Mucosa of stomach (tissue), 1 donor: ENCODE measurements at regions not wholly inside any gene's neighbourhood (a gene's known extent, or its start where the extent isn't known, plus 50 kb on each side); places are given as distances from the start of the nearest gene placed in this dataset.

Experiments used
- H3K27me3 ChIP-seq: one replicate; pipeline ENCODE4 v1.7.0; 2013; ENCODE audit warnings: mild to moderate bottlenecking, low read length; ENCODE audit not compliant: control insufficient read depth, insufficient read depth
- H3K36me3 ChIP-seq: one replicate; pipeline ENCODE4 v1.7.0; 2013; ENCODE audit warnings: low read length; ENCODE audit not compliant: control insufficient read depth, insufficient read depth
- H3K4me1 ChIP-seq: one replicate; pipeline ENCODE4 v1.7.0; 2013; ENCODE audit warnings: mild to moderate bottlenecking, low read length; ENCODE audit not compliant: control insufficient read depth, insufficient read depth
- H3K4me3 ChIP-seq: one replicate; pipeline ENCODE4 v1.7.0; 2013; ENCODE audit warnings: low read length
- H3K9ac ChIP-seq: one replicate; pipeline ENCODE4 v1.7.0; 2013; ENCODE audit warnings: mild to moderate bottlenecking, low read length, moderate library complexity
- H3K9me3 ChIP-seq: one replicate; pipeline ENCODE4 v1.7.0; 2013; ENCODE audit warnings: mild to moderate bottlenecking, low read length, moderate library complexity; ENCODE audit not compliant: control insufficient read depth
- donor health status: Pancreatic carcinoma.

GRCh38 chr6:140559458-140559857 is 1185.0 kb upstream of the CITED2 start:
- H3K4me3 ChIP-seq, result no peak overlapping the region
- no peaks in the 10 kb centered on the region for H3K4me1 ChIP-seq
- no peaks in the 10 kb centered on the region for H3K9me3 ChIP-seq
- no peaks in the 10 kb centered on the region for H3K36me3 ChIP-seq
- H3K27me3 ChIP-seq, result no peaks in the 10 kb centered on the region
- H3K9ac ChIP-seq, result no peak overlapping the region

- Histone ChIP-seq H3K36me3 (no peaks in the 10 kb centered on the region), H3K27me3 (no peaks in the 10 kb centered on the region), H3K4me1 (no peaks in the 10 kb centered on the region), H3K4me3 (no peak overlapping the region), H3K9ac (no peak overlapping the region), H3K9me3 (no peaks in the 10 kb centered on the region)
Observed at GRCh38 chr6:140554421-140554820, 1180.0 kb upstream of the CITED2 start.

GRCh38 chr6:140548366-140548765 is 1173.9 kb upstream of the CITED2 start:
- Histone ChIP-seq H3K9me3 (no peaks in the 10 kb centered on the region), H3K36me3 (no peaks in the 10 kb centered on the region), H3K4me3 (no peak overlapping the region), H3K9ac (no peak overlapping the region), H3K27me3 (no peaks in the 10 kb centered on the region), H3K4me1 (no peaks in the 10 kb centered on the region)

DNA sequence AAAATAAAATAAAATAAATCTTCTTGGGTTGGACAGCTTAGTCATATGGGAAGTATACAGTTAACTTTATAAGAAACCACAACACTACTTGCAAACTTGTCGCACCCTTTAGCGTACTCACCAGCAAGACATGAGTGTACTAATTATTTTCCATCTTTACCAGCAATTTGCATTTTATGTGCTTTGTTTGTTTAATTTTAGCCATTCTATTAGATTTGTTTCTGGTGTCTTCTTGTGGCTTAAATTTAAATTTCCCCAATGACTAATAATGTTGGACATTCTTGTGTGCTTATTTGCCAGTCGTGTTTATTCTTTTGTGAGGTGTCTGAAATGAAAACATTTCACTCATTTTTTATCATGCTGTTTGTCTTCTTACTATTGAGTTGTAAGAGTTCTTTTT is 1172.2 kb upstream of the CITED2 start:
- no peaks in the 10 kb centered on the region for H3K36me3 ChIP-seq
- H3K9me3 ChIP-seq, result no peaks in the 10 kb centered on the region
- no peaks in the 10 kb centered on the region for H3K4me1 ChIP-seq
- H3K4me3 ChIP-seq, result no peak overlapping the region
- H3K9ac ChIP-seq, result no peak overlapping the region
- no peaks in the 10 kb centered on the region for H3K27me3 ChIP-seq

GRCh38 chr6:140544431-140544830 is 1170.0 kb upstream of the CITED2 start:
- H3K9me3 ChIP-seq, result no peaks in the 10 kb centered on the region
- no peaks in the 10 kb centered on the region for H3K27me3 ChIP-seq
- no peak overlapping the region for H3K9ac ChIP-seq
- H3K4me1 ChIP-seq, result no peaks in the 10 kb centered on the region
- H3K36me3 ChIP-seq, result no peaks in the 10 kb centered on the region
- H3K4me3 ChIP-seq, result no peak overlapping the region

GRCh38 chr6:140542863-140543262 is 1168.4 kb upstream of the CITED2 start:
- H3K4me3 ChIP-seq, result no peak overlapping the region
- no peaks in the 10 kb centered on the region for H3K36me3 ChIP-seq
- H3K9me3 ChIP-seq, result no peaks in the 10 kb centered on the region
- H3K4me1 ChIP-seq, result no peaks in the 10 kb centered on the region
- H3K27me3 ChIP-seq, result no peaks in the 10 kb centered on the region
- H3K9ac ChIP-seq, result no peak overlapping the region

DNA sequence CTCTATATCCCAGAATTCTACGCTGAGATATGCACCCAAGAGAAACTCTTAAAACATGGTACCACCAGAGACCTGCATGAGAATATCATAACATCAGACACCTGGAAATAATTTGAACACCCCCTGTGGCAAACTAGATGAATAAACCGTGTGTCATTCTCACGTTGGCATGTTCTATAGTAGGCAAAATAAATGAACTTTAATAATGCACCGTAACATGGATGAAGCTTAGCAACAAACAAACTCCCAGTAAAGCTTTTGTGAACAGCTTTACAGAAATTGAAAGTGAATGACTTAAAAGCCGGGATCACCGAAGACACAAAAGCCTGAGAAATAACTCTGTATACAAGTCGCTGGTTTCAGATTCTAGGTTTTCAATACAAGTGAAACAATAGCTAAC is 1166.8 kb upstream of the CITED2 start:
- H3K4me3 ChIP-seq, result no peak overlapping the region
- H3K4me1 ChIP-seq, result no peaks in the 10 kb centered on the region
- H3K36me3 ChIP-seq, result no peaks in the 10 kb centered on the region
- H3K9me3 ChIP-seq, result no peaks in the 10 kb centered on the region
- no peaks in the 10 kb centered on the region for H3K27me3 ChIP-seq
- H3K9ac ChIP-seq, result no peak overlapping the region

GRCh38 chr6:140540743-140541142 is 1166.3 kb upstream of the CITED2 start:
- Histone ChIP-seq H3K27me3 (no peaks in the 10 kb centered on the region), H3K9ac (no peak overlapping the region), H3K4me3 (no peak overlapping the region), H3K4me1 (no peaks in the 10 kb centered on the region), H3K36me3 (no peaks in the 10 kb centered on the region), H3K9me3 (no peaks in the 10 kb centered on the region)

DNA sequence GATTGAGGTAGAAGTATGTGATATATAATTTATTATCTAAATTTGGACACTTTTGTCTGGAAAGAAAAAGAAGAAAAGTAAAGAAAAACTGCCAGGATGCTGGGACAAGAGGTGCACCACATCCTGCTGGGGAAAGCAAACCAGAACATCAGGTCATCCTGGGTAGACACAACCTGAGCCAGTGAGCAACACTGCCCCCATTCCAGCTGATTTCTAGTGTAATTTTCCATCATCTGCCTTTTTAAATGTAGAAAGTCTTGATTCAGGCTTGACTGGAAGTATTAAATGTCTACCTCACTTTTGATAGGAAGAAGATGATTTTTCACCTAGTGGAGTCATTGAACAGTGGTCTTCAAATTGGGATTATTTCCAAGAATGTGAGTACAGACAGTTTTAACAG is 1164.5 kb upstream of the CITED2 start:
- Histone ChIP-seq H3K4me1 (no peaks in the 10 kb centered on the region), H3K4me3 (no peak overlapping the region), H3K36me3 (no peaks in the 10 kb centered on the region), H3K9ac (no peak overlapping the region), H3K9me3 (no peaks in the 10 kb centered on the region), H3K27me3 (no peaks in the 10 kb centered on the region)

GRCh38 chr6:140537834-140538705 is 1163.6 kb upstream of the CITED2 start:
- no peaks in the 10 kb centered on the region for H3K27me3 ChIP-seq
- H3K9me3 ChIP-seq, result no peaks in the 10 kb centered on the region
- no peak overlapping the region for H3K9ac ChIP-seq
- H3K4me3 ChIP-seq, result no peak overlapping the region
- no peaks in the 10 kb centered on the region for H3K36me3 ChIP-seq
- H3K4me1 ChIP-seq, result no peaks in the 10 kb centered on the region

GRCh38 chr6:140537211-140537610 is 1162.8 kb upstream of the CITED2 start:
- Histone ChIP-seq H3K27me3 (no peaks in the 10 kb centered on the region), H3K4me1 (no peaks in the 10 kb centered on the region), H3K4me3 (no peak overlapping the region), H3K9me3 (no peaks in the 10 kb centered on the region), H3K9ac (no peak overlapping the region), H3K36me3 (no peaks in the 10 kb centered on the region)

- H3K4me1 ChIP-seq, result no peaks in the 10 kb centered on the region
- no peaks in the 10 kb centered on the region for H3K9me3 ChIP-seq
- no peaks in the 10 kb centered on the region for H3K36me3 ChIP-seq
- no peak overlapping the region for H3K4me3 ChIP-seq
- H3K9ac ChIP-seq, result no peak overlapping the region
- no peaks in the 10 kb centered on the region for H3K27me3 ChIP-seq
Observed at GRCh38 chr6:140535511-140535910, 1161.1 kb upstream of the CITED2 start.

GRCh38 chr6:140533526-140533925 is 1159.1 kb upstream of the CITED2 start:
- Histone ChIP-seq H3K9me3 (no peaks in the 10 kb centered on the region), H3K4me1 (no peaks in the 10 kb centered on the region), H3K36me3 (no peaks in the 10 kb centered on the region)

More at GRCh38 chr6:140533526-140533925, 1159.1 kb upstream of the CITED2 start:
- Histone ChIP-seq H3K27me3 (no peaks in the 10 kb centered on the region), H3K4me3 (no peak overlapping the region), H3K9ac (no peak overlapping the region)
